ENCODE measurements at regions not wholly inside any gene's neighbourhood (a gene's known extent, or its start where the extent isn't known, plus 50 kb on each side); places are given as distances from the start of the nearest gene placed in this dataset.
A peak's percentile ranks its signal among the peaks of the same experiment; 100 is the strongest.

DNA sequence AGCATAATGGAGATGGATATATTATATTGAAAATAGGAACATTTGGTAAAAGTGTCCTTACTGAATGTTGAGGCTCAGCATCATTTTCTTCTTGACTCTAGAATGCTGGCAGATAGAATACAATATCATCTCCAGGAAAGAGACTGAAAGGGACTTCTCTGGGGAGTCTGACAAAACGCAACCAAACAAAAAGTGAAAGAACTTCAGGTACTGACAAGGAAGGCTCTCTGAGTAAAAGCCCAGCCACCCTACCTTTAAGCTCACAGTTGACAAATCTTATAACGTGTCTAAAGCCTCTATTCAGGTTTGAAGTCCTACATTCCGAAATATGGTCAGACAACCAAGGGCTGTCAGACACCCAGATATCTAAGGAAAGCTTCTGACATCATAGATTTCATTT lies 590.8 kb downstream of the SOX6 start:
- no peak for DNase-seq (ENCODE audit: low read depth in 2 of 2)

DNA sequence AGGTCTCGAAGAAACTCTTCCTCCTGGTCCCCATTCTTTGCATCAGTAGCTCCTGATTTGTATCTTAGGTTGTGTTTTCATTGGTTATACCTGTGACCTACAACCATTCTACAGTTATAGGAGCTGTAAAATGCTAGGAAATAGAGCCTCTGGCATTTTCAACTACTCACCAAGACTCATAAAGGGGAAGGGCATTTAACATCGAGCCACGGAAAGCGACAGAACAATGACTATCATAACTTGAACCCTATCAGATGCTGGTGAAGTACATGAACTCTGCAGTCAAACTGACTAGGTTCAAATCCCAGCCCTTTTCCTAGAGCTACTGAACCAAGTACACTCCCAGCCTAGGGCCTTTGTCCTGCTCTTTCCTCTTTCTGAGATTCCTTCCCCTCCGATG lies 588.0 kb downstream of the SOX6 start:
- DNase-seq (ENCODE audit: low read depth in 2 of 2): no peak

DNA sequence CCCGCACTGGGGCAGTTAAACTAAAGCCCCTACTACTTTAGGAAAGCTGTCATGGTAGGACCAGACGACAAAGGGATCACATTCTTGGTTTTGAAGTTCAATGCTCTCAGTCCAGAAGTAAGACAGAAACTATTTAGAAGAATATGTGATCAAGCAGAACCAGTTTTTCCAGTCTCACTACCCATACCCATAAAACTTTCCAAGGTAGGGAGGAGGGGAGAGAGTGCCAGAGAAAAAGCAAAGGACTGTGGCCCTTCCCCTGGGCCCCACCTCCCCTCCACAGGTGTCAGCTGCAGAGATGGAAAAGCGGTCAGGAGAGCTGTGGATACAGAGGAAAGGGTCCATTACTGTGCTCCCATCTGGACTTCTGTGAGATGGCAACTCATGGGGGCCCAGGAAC lies 587.1 kb downstream of the SOX6 start:
- no peak for DNase-seq (ENCODE audit: low read depth in 2 of 2)

DNA sequence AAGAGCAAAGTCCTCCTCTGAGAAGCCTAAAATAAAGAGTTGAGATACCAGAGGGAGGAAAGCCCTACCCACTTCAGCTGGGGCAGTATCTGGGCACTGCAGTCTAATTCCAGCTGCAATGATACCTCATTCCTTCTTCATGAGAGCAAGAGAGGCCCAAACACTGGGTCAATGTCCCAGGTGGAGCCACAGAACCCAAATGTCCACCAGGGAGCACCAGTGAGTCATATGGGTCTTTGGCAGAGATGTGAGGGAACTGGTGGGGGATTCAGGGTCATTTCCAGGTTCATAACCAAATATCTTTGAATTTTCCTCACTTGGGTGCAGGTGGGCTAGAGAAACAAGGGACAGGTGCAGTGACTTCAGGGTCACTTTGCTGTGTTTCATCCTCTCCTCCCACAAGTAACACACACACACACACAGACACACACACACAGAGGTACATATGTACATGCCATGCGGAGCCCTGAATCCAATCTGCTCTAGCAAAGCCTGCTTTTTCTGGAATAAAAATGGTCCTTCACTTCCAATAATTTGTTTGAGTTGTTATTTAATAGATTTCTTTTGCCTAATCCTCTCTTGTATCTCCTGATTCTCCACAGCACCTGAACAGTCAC lies 585.4 kb downstream of the SOX6 start:
- peak; percentile 29 to 39 for DNase-seq (ENCODE audit: low read depth in 2 of 2)

DNA sequence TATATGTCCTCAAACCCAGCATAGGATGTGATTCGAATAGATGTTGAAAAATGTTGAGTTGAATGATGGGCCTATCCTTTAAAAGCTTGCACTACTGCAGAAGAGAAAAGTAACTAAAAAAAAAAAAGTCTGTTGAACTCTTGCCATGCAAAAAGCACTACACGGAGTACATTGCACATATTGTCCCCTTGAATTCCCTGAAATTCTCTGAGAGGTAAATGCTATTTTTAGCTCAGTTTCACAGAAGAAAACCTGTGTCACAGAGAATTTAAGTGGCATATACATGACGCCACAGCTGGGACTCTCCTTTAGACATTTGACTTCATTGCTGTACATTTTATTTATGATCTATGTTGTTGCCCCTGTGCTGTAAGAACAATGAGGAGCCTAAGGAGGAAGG lies 583.8 kb downstream of the SOX6 start:
- DNase-seq (ENCODE audit: low read depth in 2 of 2): no peak

DNA sequence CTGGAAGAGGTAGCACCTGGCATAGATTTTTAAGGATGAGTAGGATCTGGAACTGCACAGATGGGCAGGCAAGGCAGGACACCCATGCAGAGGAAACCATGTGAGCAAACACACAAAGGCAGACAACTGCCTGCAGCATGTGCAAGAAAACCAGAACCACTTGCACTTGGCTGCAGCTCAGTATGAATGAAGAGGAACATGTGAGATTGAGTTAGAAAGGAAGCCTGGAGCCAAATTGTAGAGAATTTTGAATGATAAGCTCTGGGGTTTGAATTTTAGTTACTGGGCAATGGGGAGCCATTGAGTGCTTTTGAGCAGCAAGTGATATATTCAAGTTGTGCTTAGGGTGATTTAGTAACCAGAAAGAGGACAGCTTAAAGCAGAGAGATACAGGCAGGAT lies 583.4 kb downstream of the SOX6 start:
- no peak for DNase-seq (ENCODE audit: low read depth in 2 of 2)

DNA sequence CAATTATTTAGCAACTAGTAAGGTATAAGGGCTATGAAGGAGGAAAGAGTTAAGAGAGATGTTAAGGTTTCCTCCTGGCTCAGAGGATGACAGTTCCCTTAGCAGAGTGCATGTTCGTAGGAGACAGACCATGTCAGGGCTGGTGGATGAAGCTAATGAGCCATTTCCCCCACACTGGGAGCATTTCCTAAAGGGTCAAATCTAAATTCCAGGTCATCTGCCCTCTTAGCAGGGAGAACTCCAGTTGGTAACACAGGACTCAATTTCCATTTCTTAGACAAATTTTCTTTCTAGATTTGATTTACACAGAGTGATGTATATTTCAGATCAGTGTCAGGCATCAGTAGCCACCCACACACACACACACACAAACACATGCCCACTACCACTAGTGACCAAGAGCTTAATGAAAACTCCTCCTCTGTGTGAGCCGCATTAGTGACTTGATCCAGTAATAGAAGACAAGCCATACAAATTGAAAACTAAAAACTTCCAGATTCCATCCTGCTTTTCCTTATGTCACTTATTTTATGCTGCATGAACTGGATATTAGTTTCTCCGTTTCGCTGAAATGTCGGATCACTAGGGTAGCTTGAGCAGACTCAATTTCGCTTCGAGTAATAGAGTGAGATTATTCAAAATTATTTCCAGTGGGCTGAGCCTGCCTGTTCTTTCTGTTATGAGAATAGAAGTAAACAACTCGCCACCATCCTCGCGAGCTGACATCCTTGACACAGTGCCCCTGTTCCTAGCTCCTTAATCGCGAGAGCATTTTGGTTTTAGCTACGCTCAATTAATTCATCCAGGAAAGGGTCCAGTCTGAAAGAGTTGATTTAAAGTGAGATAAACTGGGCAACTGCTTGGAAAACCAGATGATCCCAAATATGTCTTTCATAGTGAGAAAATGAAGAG lies 582.6 kb downstream of the SOX6 start:
- no peak for DNase-seq (ENCODE audit: low read depth in 2 of 2)

DNA sequence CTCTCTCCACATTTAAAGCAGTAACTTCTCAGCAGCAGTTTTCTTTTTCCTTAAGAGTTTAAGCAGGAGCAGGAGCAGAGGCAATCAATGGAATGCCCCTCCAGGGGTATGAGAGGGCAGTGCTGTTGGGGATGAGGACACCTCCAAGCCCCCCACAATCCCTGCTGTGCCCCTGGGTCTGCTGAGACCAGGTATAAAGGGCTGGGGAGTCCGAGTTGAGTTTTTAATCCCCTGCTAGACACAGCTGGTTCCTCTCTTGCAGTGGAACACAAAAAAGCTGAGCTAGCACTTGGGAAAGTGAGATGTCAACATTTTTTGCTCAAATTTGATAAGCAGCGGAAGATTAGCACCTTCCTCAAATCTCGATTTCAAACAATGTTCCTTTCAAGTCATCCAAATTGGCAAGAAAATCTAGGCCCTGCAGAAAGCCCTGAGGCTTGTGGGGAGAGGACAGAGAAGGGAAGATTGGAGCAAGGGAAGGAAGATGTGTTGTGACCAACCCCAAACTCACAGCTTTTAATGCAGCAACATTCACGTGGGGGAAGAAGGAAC lies 581.9 kb downstream of the SOX6 start:
- no peak for DNase-seq (ENCODE audit: low read depth in 2 of 2)

DNA sequence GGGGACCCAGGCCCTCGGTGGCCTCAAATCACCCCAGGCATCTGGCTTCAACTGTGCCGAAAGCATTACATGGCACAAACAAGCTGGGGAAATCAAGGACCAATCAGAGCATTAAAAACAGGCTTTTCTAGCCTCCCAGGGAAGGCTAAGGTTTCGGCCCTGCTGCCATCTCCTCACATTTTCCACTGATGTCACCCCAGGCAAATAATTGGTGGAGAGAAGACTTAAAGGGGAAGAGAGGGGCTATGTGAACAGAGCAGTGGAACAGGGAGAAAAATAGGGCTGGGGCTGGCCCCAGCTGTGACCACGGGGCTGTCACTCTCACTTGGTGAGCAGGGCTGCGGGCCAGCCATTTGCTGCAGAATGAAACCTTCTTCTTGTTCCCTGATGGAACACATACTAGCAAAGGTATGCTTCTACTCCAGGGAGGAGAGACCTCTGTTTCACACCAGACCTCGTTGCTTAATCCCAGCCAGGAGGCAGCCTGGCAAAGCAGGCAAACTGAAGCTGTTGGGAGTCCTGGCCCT lies 581.3 kb downstream of the SOX6 start:
- peak in 1 of 2 donors; percentile 8 for DNase-seq (ENCODE audit: low read depth in 2 of 2)

DNA sequence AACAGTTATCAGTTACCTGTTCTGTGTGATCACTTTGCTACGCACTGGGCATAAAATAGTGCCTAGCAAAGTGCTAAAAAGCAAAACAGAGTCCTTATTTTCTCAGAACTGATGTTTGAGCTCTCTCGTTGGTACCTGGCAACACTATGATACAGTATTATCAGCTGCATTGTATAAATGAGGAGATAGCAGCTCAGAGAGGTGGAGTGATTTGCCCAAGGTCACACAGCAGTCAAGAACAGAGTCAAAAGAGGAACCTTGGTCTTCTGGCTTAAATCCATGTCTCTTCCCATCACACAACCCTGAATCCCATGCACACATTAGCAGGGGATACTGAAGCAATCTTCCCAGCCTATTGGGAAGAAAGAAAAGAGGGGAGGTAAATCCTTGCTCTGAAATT lies 580.5 kb downstream of the SOX6 start:
- DNase-seq (ENCODE audit: low read depth in 2 of 2): no peak

DNA sequence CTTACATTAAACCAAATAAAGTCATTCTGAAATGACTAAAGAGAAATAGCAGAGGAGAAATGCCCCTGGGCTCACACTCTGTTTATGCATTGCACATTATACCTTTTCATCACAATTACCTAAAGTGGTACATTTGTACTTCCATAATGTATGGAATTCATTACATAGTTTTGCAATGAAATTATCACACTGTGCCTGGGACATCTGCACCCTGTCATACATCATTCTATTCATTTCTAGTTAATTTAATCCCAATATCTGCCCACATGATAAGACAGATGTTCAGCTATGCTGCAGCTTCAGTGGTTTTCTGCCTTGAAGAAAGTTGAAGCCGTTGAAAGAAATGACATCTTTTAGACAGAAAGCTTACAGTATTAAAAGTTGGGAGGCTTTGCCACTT lies 580.0 kb downstream of the SOX6 start:
- no peak for DNase-seq (ENCODE audit: low read depth in 2 of 2)

DNA sequence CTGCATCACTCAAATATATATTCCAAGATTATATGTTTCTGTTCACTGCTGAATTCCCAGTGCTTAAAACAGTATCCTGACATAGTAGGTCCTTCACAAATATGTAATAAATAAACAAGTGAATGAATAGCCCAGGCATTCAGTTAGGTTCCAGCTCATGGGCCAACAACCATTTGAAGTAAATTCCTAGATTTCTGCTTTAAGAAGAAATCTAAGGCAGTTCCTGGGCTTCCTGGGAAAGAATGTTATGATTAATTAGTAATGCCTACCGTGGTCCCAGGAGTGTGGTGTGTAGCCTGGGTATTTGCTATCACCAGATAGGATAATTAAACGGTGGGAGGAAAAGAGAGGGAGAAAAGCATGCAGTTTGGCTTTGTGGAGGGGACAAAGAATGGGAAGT lies 576.8 kb downstream of the SOX6 start:
- no peak for DNase-seq (ENCODE audit: low read depth in 2 of 2)

DNA sequence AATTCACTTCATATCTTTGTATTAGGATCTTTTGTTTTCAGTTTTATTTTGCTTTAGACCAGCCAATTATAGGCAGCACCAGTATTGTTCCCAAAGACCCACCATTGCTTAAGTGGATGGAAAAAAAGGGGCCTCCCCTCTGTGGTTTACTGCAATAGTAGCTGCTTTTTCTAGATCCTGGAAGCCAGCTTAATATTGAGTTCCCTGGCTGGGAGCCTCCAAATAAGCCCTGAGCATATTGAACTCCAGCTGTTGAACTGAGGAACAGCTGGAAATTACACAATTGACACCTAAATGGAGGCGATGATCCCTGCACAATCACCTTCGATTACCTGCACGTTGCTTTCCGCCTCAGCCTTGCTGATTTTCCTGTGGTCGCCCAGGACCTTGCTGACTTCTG lies 576.0 kb downstream of the SOX6 start:
- DNase-seq (ENCODE audit: low read depth in 2 of 2): no peak

DNA sequence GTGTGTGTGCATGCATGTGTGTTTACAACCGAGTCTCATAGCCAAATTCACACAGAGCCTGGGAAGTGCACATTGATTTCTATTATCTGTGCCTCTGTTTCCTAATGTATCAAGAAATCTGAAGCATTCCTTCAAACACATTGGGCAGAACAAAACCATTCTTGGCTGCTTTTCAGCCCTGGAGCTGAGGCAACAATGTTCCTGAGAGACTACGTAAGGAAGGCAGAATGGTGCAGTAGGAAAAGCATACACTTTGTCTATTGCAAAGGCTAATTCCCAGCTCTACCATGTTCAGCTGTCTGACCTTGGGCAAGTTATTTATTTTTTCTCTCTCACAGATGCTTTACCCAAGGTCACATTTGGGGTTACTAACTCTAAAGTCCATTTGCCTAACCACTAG lies 575.5 kb downstream of the SOX6 start:
- DNase-seq (ENCODE audit: low read depth in 2 of 2): no peak

DNA sequence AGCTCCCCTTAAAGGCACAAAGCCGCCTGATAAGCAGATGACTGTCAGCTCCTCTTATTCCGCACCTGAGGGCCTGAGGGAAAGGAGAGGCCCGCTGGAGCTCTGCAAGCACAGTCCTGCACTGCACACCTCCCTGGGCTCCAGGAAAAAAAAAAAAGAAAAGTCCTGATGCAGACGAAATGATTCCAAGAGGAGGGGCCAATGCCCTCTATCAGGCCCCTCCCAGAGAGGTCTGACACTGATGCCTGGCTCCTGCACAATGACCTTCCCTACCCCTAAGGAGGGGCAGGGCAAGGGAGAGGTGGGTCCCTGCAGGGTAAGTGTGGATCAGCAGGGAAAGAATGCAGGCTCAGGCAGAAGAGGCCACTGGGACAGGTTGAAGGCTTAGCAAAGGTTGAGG lies 572.7 kb downstream of the SOX6 start:
- DNase-seq (ENCODE audit: low read depth in 2 of 2): no peak

DNA sequence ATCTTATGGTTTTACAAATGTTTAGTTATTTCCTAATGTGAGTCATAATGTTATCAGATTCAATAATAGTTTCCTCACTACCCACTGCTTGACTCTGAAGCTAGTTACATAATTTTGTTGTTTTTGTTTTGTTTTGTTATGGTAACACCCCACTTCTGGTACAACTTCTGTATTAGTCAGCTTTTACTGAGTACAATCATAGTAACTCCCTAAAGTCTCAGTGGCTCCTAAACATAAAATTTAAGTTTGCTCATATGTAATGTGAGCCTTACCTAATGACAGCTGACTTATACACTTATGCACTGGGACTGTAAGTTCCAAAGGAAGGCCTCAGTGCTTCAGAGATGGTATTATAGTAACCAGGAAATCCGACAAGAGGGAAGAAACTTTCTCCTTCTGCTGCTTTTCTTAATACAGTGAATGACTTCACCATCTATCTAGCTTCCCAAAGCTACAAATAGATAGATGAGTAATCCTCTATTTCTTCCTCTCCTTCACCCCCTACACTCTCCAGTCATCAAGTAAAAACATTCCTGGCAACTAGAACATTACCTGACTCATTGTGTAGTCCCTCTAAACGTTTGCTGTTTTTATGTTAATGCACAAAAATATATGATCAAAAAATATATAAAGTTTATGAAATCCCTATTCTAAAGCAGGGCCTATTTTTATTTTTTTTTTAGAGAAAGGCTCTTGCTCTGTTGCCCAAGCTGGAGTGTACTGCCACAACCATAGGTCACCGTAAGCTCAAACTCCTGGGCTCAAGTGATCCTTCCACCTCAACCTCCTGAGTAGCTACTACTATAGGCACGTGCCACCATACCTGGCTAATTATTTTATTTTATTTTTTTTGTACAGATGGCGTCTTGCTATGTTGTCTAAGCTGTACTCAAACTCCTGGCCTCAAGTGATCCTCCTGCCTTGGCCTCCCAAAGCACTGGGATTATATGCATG lies 563.0 kb downstream of the SOX6 start:
- peak in 1 of 2 donors; percentile 27 for DNase-seq (ENCODE audit: low read depth in 2 of 2)

DNA sequence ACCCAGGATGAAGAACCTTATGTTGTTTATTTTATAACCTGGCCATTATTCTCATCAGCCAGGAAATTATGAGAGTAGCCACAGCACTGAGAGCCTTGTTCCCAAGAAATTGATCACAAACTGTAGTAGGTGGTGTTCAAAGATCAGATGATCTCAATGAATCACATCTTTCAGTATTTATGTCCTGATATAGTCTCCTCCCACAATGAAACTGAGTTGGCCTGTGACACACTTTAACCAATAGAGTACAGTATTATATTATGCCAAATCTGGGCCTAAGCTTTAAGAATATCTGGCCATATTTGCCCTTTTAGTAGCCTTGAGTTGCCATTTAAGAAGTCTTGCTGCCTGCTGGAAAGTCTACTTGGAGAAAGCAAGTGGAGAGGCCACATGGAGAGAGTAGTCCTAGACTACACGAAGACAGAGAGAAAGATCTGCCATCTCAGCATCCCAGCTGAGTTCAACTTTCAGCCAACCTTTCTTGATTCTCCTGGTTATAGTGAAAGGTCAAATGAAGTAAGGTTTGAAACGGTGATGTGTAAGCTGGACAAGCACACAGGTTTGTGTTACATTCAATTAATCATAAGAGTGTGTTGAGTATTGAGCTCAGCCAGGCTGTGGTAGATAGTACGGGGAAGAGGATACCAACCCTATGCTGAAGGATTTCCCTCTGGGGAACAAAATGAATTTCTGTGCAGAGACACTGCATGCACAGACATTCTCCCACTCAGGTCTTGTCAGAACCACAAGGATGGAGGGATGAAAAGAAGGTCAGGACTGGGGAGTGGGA lies 561.8 kb downstream of the SOX6 start:
- DNase-seq (ENCODE audit: low read depth in 2 of 2): no peak

DNA sequence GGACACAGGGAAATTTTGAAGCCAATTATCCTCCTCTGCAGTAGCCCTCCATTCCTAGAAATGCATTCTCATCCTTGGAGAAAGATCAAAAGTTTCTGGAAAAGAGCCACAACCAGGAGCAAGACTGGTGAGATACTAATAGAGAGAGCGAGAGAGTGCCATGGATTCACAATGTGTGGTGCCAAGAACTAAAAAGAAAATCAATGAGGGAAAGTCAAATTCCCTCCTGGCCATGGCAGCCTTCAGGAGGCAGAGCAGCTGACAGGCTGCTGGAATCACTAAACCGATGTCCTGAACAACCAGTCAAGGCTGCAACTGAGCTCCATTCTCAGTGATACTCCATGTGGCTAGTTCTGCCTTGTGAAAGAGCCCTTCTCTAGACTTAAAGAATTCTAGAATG lies 561.0 kb downstream of the SOX6 start:
- DNase-seq (ENCODE audit: low read depth in 2 of 2): no peak

DNA sequence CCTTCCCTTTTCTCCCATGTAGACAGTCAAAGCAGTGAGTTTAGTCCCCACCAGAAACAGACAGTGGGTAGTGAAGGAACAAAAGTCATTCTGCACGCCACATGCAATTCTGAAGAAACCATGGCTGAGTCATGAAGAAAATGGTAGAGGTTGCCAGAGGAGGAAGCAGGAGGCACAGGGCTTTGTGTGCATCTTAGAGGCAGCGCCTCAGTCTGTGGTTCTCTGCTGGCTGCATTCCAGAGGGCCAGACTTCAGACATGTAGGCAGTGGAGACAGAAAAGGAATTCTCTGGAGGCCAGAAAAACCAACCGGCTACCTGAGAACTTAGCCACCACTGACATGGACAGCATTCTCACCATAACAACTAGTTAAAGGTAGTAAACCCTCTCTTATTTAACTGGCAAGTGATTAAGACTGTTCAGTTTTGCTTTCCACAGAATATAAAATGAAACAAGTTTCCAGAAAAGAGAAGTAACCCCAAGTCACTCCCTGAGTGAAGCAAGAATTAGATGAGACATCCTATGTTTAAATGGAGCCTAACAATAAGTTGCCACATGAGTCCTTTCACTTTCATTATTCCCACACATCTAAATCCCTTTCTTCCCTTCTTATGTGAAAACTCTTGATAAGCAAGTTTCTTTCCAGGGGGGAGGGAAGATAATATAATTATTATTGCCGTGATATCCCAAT lies 556.1 kb downstream of the SOX6 start:
- peak in 1 of 2 donors; percentile 27 for DNase-seq (ENCODE audit: low read depth in 2 of 2)

DNA sequence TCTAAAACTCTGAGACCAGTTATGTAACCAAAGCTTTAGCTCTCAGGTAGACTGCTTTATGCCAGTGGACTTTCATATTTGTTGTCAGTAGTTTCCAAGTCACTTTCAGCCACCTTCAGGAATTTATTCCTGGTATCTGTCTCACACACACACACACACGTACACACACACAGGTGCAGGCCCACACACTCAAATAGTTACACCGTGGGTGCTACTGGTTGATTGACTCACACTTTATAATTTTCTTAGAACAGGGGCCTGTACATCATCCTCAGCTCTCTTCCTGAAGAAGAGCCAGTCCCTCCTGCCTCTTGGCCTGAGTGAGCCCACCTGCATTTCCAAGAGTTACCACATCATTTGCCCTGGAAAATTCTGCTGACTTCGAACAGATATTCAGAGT lies 555.2 kb downstream of the SOX6 start:
- no peak for DNase-seq (ENCODE audit: low read depth in 2 of 2)
